AG04449 (cell line): ENCODE measurements at regions not wholly inside any gene's neighbourhood (a gene's known extent, or its start where the extent isn't known, plus 50 kb on each side); places are given as distances from the start of the nearest gene placed in this dataset.

Source experiments
- CTCF ChIA-PET: fragments of 350-600 bp; formaldehyde crosslinking; extraction: SDS; loops from one replicate; lab custom pipeline; 2021; ENCODE audit warnings: antibody characterized with exemption; lab: Yijun Ruan, JAX
- POLR2A ChIA-PET: fragments of 400-600, 350-600 bp; formaldehyde crosslinking; extraction: SDS; loops from one replicate; lab custom pipeline; 2020; ENCODE audit warnings: antibody characterized with exemption, inconsistent platforms; lab: Yijun Ruan, JAX
- DNase-seq: peaks from one replicate; pipeline ENCODE4 v3.0.0-alpha.2; 2010; ENCODE audit warnings: low read depth, low spot score
- H3K4me3 ChIP-seq: 2 replicates; pipeline ENCODE4 v1.5.1; 2011; ENCODE audit warnings: low read depth, mild to moderate bottlenecking, control low read depth, low read length
- TF ChIP-seq, protein P1 (sequence below): IDR thresholded peaks from one replicate; pipeline ENCODE4 v1.5.1; 2011; ENCODE audit warnings: mild to moderate bottlenecking, moderate library complexity, low read length, control low read depth, inconsistent platforms; ENCODE audit not compliant: insufficient read depth; ENCODE audit errors: missing control alignments

DNA sequence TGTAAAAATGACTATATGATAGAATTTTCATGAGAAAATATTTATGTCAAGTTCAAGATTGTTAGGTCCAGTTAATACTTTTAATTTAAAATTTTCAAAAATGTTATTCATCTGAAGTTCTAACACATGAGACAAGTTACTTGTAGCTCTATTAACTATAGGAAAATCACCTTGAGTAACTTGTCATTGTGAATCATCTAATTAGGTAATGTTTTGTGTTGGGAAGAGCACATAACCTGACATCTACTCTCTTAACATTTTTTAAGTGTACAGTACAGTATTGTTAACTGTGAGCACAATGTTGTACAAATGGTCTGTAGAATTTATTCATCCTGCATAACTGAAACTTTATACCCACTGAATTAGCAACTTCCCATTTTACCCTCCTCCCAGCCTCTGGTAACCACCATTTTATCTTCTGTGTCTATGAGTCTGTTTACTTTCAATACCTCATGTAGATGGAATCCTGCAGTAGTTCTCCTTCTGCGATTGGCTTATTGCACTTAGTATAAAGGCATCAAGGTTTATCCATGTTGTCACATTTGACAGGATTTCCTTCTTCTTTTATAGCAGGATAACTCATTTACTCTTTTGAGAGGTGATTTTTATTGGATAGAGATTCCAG is 54.6 kb downstream of the ARL4A start:
- TF ChIP-seq, protein P1, sequence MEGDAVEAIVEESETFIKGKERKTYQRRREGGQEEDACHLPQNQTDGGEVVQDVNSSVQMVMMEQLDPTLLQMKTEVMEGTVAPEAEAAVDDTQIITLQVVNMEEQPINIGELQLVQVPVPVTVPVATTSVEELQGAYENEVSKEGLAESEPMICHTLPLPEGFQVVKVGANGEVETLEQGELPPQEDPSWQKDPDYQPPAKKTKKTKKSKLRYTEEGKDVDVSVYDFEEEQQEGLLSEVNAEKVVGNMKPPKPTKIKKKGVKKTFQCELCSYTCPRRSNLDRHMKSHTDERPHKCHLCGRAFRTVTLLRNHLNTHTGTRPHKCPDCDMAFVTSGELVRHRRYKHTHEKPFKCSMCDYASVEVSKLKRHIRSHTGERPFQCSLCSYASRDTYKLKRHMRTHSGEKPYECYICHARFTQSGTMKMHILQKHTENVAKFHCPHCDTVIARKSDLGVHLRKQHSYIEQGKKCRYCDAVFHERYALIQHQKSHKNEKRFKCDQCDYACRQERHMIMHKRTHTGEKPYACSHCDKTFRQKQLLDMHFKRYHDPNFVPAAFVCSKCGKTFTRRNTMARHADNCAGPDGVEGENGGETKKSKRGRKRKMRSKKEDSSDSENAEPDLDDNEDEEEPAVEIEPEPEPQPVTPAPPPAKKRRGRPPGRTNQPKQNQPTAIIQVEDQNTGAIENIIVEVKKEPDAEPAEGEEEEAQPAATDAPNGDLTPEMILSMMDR: no peak
- no peak for DNase-seq
- ChIA-PET CTCF (interaction anchor here (1.1 kb wide), 1 partner anchor 55 kb away, joined by 3 read pairs; the partner anchor contains the start of gene ARL4A), POLR2A (no interaction called here)
- H3K4me3 ChIP-seq: no peak overlapping the region

DNA sequence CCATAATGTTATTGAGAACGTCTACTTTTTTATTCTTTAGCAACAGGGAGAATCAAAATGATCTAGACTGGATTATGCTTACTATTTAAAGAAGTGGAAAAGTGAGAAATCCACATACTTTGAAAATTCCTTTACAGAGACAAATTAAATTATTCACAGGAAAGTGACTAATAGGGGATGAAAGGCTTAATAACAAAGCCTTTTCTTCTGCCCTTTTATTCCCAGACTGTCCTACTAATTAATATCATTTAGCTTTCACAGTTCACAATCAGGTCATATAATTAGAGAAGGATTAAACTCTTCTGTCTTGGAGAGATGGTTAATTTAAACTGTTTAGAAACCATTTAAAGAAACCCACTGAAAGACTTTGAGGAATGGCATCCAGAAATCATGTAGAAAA is 58.8 kb downstream of the ARL4A start:
- H3K4me3 ChIP-seq: no peak overlapping the region
- no peak for DNase-seq
- TF ChIP-seq, protein P1: no peak
- ChIA-PET CTCF (interaction anchor here (1.4 kb wide), 1 partner anchor 60 kb away, joined by 5 read pairs; no protein-coding TSS in a partner anchor), POLR2A (no interaction called here)

DNA sequence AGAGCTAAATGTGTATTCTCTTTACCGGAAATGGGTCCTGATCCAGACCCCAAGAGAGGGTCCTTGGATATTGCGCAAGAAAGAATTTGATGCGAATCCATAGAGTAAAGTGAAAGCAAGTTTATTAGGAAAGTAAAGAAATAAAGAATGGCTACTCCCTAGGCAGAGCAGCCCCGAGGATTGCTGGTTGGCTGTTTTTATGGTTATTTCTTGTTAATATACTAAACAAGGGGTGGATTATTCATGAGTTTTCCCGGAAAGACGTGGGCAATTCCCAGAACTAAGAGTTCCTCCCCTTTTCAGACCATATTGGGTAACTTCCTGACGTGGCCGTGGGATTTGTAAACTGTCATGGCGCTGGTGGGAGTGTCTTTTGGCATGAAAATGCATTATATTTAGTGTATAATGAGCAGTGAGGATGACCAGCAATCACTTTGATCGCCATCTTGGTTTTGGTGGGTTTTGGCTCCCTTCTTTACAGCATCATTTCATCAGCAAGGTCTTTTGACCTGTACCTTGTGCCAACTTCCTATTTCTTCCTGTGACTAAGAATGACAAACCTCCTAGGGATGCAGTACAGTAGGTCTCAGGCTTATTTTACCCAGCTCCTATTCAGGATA is 60.4 kb downstream of the ARL4A start:
- H3K4me3 ChIP-seq: no peak overlapping the region
- DNase-seq: no peak
- TF ChIP-seq, protein P1: no peak
- ChIA-PET CTCF (no interaction called here), POLR2A (no interaction called here)

DNA sequence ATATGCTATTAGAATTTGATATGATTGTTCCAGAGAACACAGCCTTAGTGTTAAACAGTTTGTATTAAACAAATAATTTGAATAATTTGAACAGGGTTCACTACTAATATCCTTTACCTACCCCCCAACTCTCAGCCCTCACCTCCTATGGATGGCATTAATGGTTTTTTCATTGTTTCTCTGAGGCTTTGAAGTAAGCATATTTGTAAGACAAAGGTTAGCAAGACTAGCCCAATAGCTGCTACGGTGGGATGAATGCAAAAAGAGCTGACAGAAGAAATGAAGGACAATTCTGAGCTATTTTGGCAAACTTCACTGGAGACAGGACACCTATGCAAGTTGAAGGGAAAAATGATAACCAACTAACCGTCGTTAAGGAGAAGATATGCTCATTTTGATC is 61.6 kb downstream of the ARL4A start:
- CTCF ChIA-PET: no interaction called here
- no peak overlapping the region for H3K4me3 ChIP-seq
- POLR2A ChIA-PET: no interaction called here

DNA sequence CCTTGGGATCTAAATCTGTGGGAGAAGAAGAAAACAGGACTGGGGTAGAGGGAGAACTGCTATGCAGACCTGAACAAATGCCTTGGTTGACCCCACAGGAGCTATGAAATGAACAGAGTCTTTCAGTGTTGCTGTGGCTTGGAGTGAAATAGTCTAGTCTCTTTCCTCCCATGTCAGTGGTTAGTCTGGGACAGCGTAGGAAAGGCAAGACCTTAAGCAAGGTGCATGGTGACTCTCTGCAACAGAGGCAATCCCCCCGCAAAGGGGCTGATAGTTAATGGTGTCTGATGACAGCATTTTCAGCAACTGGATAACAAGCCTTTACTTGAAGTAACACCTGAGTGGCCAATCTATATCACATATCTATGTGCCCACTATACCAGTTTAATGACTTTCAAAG is 62.3 kb downstream of the ARL4A start:
- CTCF ChIA-PET: no interaction called here
- TF ChIP-seq, protein P1: no peak
- POLR2A ChIA-PET: no interaction called here
- no peak for DNase-seq
- no peak overlapping the region for H3K4me3 ChIP-seq

More for the DNA sequence above, 61.6 kb downstream of the ARL4A start:
- no peak for DNase-seq
- TF ChIP-seq, protein P1: no peak

DNA sequence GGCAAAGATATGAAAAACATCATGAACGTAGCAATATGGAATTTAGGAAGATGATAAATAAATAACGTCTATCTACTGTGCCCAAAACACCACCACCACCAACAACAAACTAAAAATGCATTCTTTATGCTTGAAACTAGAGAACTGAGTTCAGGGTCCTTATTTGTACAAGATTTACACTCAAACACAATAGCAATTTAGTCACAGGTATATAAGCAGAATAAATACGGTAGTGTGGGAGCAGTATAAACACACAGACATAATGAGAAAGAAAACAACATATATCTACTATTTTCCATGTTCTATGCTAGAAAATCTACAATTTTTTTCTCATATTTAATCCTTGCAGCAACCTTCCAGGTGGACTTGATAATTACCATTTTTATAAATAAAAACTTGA is 64.3 kb downstream of the ARL4A start:
- ChIA-PET POLR2A (no interaction called here), CTCF (no interaction called here)
- no peak overlapping the region for H3K4me3 ChIP-seq
- no peak for DNase-seq
- TF ChIP-seq, protein P1: no peak
